OCI-LY7 (cell line): ENCODE measurements at regions not wholly inside any gene's neighbourhood (a gene's known extent, or its start where the extent isn't known, plus 50 kb on each side); places are given as distances from the start of the nearest gene placed in this dataset.

ENCODE experiments used
- BruUV-seq: library from RNA; stranded (reverse); fragments of 400-500 nt; replicated peaks from 2 replicates; lab custom pipeline; 2021; lab: Mats Ljungman, UMichigan
- CTCF ChIA-PET: fragments of 300-600 bp; sonication (Branson Sonifier 250); formaldehyde crosslinking; loops from one replicate; lab custom pipeline; 2022; ENCODE audit warnings: antibody characterized with exemption; ENCODE audit not compliant: unreplicated experiment; lab: Charles Lee
- POLR2A ChIA-PET: fragments of 300-600 bp; sonication (Branson Sonifier 250); formaldehyde crosslinking; loops from one replicate; lab custom pipeline; 2022; ENCODE audit warnings: antibody characterized with exemption; lab: Charles Lee
- DNase-seq: peaks from one replicate; pipeline ENCODE4 v3.0.0-alpha.2; 2015; ENCODE audit warnings: low spot score
- H2AFZ ChIP-seq: fragments of 200-600 bp; sonication (generic), shearing (Covaris generic); 2 replicates; pipeline ENCODE4 v1.6.1; 2014; ENCODE audit warnings: mild to moderate bottlenecking, antibody characterized with exemption, low read length, moderate library complexity
- H3K27ac ChIP-seq: fragments of 200-600 bp; sonication (generic); 2 replicates; pipeline ENCODE4 v1.5.1; 2014; ENCODE audit warnings: mixed run types, low read depth, mild to moderate bottlenecking, moderate library complexity, low read length, inconsistent platforms; ENCODE audit not compliant: poor library complexity, severe bottlenecking
- H3K36me3 ChIP-seq: fragments of 200-600 bp; sonication (generic); 2 replicates; pipeline ENCODE4 v1.6.1; 2014; ENCODE audit warnings: mild to moderate bottlenecking, antibody characterized with exemption, low read length, moderate library complexity, mixed read lengths; ENCODE audit not compliant: insufficient read depth
- H3K4me1 ChIP-seq: fragments of 200-600 bp; sonication (generic); 2 replicates; pipeline ENCODE4 v1.5.1; 2014; ENCODE audit warnings: mild to moderate bottlenecking, low read length; ENCODE audit not compliant: insufficient read depth, poor library complexity, severe bottlenecking
- H3K4me2 ChIP-seq: fragments of 200-600 bp; sonication (generic); 2 replicates; pipeline ENCODE4 v1.6.1; 2014; ENCODE audit warnings: mild to moderate bottlenecking, low read length
- H3K4me3 ChIP-seq: fragments of 200-600 bp; sonication (generic); 2 replicates; pipeline ENCODE4 v1.5.1; 2014; ENCODE audit warnings: mild to moderate bottlenecking, low read depth, low read length; ENCODE audit not compliant: poor library complexity, severe bottlenecking
- H3K79me2 ChIP-seq: fragments of 200-600 bp; sonication (generic); 2 replicates; pipeline ENCODE4 v1.6.1; 2016; ENCODE audit warnings: low read depth, mild to moderate bottlenecking, low read length, moderate library complexity, mixed read lengths; ENCODE audit not compliant: insufficient read depth
- H3K9me2 ChIP-seq: fragments of 200-600 bp; sonication (generic); 2 replicates; pipeline ENCODE4 v1.6.1; 2016; ENCODE audit warnings: mild to moderate bottlenecking, low read length, mixed read lengths; ENCODE audit not compliant: insufficient read depth
- H3K9me3 ChIP-seq: fragments of 200-600 bp; sonication (generic); 2 replicates; pipeline ENCODE4 v1.6.1; 2014; ENCODE audit warnings: mild to moderate bottlenecking, mixed run types, low read length, mixed read lengths
- H4K20me1 ChIP-seq: fragments of 200-600 bp; sonication (generic); 2 replicates; pipeline ENCODE4 v1.6.1; 2014; ENCODE audit warnings: mild to moderate bottlenecking, antibody characterized with exemption, low read length, moderate library complexity, mixed read lengths; ENCODE audit not compliant: insufficient read depth
- CTCF ChIP-seq: fragments of 200-600 bp; sonication (generic); conservative IDR thresholded peaks from 2 replicates; pipeline ENCODE4 v1.5.1; 2014; ENCODE audit warnings: mild to moderate bottlenecking, antibody characterized with exemption, low read length, moderate library complexity, mixed read lengths
- EZH2phosphoT487 ChIP-seq: fragments of 200-600 bp; sonication (generic); IDR thresholded peaks from 2 replicates; pipeline ENCODE4 v1.6.1; 2018; ENCODE audit warnings: low read depth, borderline replicate concordance, mild to moderate bottlenecking, mixed run types, antibody characterized with exemption, low read length, moderate library complexity, mixed read lengths
- intact Hi-C: fragments of 100-400 bp; cut with micrococcal nuclease; formaldehyde crosslinking; loops from one replicate; pipeline ENCODE4 v1.10.0; 2022; ENCODE audit not compliant: unreplicated experiment

- Histone ChIP-seq H2AFZ (no peak overlapping the region), H3K36me3 (no peaks in the 10 kb centered on the region), H3K79me2 (no peaks in the 10 kb centered on the region), H3K4me3 (no peak overlapping the region), H3K4me2 (no peak overlapping the region), H3K27ac (no peak overlapping the region), H3K9me2 (no peaks in the 10 kb centered on the region), H4K20me1 (no peaks in the 10 kb centered on the region), H3K9me3 (0 out of 2 replicates have a peak, but pooled peaks cover 7% of the 10 kb centered on the region), H3K4me1 (no peaks in the 10 kb centered on the region)
- no peak for DNase-seq
- ChIA-PET POLR2A (interaction anchor here (1.0 kb wide), 1 partner anchor 8 kb away, joined by 4 read pairs; no protein-coding TSS in a partner anchor), CTCF (no interaction called here)
- no peak for TF ChIP-seq EZH2phosphoT487
- TF ChIP-seq CTCF, result no peak
- intact Hi-C loops, result no loop called here
- no TSS peak for BruUV-seq
Measured at GRCh38 chr2:53558867-53559266, 208.7 kb upstream of the CHAC2 start.

- Histone ChIP-seq H3K27ac (no peak overlapping the region), H4K20me1 (no peaks in the 10 kb centered on the region), H3K79me2 (no peaks in the 10 kb centered on the region), H3K36me3 (no peaks in the 10 kb centered on the region), H3K4me2 (no peak overlapping the region), H3K9me3 (0 out of 2 replicates have a peak, but pooled peaks cover 4% of the 10 kb centered on the region), H3K4me3 (no peak overlapping the region), H3K4me1 (no peaks in the 10 kb centered on the region), H3K9me2 (no peaks in the 10 kb centered on the region), H2AFZ (no peak overlapping the region)
- POLR2A ChIA-PET, result interaction anchor here (0.8 to 1.1 kb wide), 2 partner anchors 17 to 81 kb away, joined by 3 read pairs; no protein-coding TSS in a partner anchor
- BruUV-seq, result no TSS peak
- DNase-seq, result no peak
- CTCF ChIA-PET, result no interaction called here
- intact Hi-C loops, result no loop called here
- TF ChIP-seq EZH2phosphoT487, result no peak
- no peak for TF ChIP-seq CTCF
Measured at GRCh38 chr2:53549497-53549896, 218.1 kb upstream of the CHAC2 start.

GRCh38 chr2:53545604-53546003 is 222.0 kb upstream of the CHAC2 start:
- ChIA-PET CTCF (no interaction called here), POLR2A (interaction anchor here (1.0 kb wide), 1 partner anchor 15 kb away, joined by 4 read pairs; no protein-coding TSS in a partner anchor)
- intact Hi-C loops, result no loop called here
- H3K79me2 ChIP-seq, result no peaks in the 10 kb centered on the region
- H3K27ac ChIP-seq, result no peak overlapping the region
- H3K9me2 ChIP-seq, result no peaks in the 10 kb centered on the region
- TF ChIP-seq EZH2phosphoT487 (no peak), CTCF (no peak)
- no peaks in the 10 kb centered on the region for H3K4me1 ChIP-seq
- H3K4me2 ChIP-seq, result no peak overlapping the region
- no peak for DNase-seq
- no peak overlapping the region for H3K4me3 ChIP-seq
- H2AFZ ChIP-seq, result no peak overlapping the region
- BruUV-seq, result no TSS peak
- H4K20me1 ChIP-seq, result no peaks in the 10 kb centered on the region
- H3K36me3 ChIP-seq, result no peaks in the 10 kb centered on the region
- H3K9me3 ChIP-seq, result no peaks in the 10 kb centered on the region
